T-helper 1 cell treated with Interleukin-12 subunit alpha and Interleukin-12 subunit beta and Interleukin-4 antibody, amounts not matched to agents 30 μg/mL and 1 μg/mL, for 36 hours (primary cell): ENCODE measurements at regions not wholly inside any gene's neighbourhood (a gene's known extent, or its start where the extent isn't known, plus 50 kb on each side); places are given as distances from the start of the nearest gene placed in this dataset.

Experiments
- H3K27ac Mint-ChIP-seq: one replicate; pipeline ENCODE4 v1.8.0; 2021; ENCODE audit warnings: mild to moderate bottlenecking, mixed read lengths
- H3K27me3 Mint-ChIP-seq: one replicate; pipeline ENCODE4 v1.8.0; 2021; ENCODE audit warnings: low read depth, mixed read lengths
- H3K36me3 Mint-ChIP-seq: one replicate; pipeline ENCODE4 v1.8.0; 2021; ENCODE audit warnings: low read depth, mixed read lengths
- H3K4me1 Mint-ChIP-seq: one replicate; pipeline ENCODE4 v1.8.0; 2021; ENCODE audit warnings: low read depth, mixed read lengths
- H3K4me3 Mint-ChIP-seq: one replicate; pipeline ENCODE4 v1.8.0; 2021; ENCODE audit warnings: mild to moderate bottlenecking, moderate library complexity, mixed read lengths
- H3K9me3 Mint-ChIP-seq: one replicate; pipeline ENCODE4 v1.8.0; 2021; ENCODE audit warnings: mixed read lengths

- no peaks in the 10 kb centered on the region for H3K27me3 Mint-ChIP-seq
- no peak overlapping the region for H3K27ac Mint-ChIP-seq
- no peaks in the 10 kb centered on the region for H3K4me1 Mint-ChIP-seq
- H3K36me3 Mint-ChIP-seq: no peaks in the 10 kb centered on the region
- H3K9me3 Mint-ChIP-seq: no peaks in the 10 kb centered on the region
- no peak overlapping the region for H3K4me3 Mint-ChIP-seq
These were observed 90.1 kb upstream of the MTPN start for GRCh38 chr7:136067277-136067676.

DNA sequence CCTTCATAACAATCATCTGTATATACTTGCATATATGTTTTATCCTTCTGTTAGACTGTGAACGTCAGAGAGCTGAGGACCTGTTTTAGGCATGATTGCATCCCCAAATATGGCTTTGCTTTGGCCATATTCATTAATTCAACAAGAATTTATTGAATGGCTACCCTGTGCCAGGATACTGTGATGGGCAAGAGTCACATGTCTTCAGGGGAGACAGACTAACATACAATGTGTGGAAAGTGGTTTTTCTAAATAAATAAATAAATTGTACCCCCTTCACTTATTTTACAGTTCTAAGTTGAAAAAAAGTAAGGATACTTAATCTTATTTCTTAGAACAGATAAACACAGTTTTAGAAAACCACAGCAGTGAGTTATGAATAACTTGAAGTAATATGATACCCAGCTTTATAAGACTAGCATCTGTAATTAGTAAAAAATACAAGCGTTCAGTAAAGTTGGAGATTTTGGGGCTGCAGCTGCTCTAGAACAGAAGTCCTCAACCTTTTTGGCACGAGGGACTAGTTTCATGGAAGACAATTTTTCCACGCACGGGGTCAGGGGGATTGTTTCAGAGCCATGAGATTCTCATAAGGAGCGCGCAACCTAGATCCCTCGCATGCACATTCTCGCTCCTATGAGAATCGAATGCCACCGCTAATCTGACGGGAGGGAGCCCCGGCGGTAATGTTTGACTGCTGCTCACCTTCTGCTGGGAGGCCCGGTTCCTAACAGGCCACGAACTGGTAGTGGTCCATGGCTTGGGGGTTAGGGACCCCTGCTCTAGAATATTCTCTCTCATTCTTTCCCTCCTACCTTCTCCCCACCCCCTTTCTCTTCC is 89.4 kb upstream of the MTPN start:
- H3K9me3 Mint-ChIP-seq: no peaks in the 10 kb centered on the region
- no peaks in the 10 kb centered on the region for H3K36me3 Mint-ChIP-seq
- no peak overlapping the region for H3K4me3 Mint-ChIP-seq
- no peak overlapping the region for H3K27ac Mint-ChIP-seq
- H3K27me3 Mint-ChIP-seq: no peaks in the 10 kb centered on the region
- no peaks in the 10 kb centered on the region for H3K4me1 Mint-ChIP-seq

DNA sequence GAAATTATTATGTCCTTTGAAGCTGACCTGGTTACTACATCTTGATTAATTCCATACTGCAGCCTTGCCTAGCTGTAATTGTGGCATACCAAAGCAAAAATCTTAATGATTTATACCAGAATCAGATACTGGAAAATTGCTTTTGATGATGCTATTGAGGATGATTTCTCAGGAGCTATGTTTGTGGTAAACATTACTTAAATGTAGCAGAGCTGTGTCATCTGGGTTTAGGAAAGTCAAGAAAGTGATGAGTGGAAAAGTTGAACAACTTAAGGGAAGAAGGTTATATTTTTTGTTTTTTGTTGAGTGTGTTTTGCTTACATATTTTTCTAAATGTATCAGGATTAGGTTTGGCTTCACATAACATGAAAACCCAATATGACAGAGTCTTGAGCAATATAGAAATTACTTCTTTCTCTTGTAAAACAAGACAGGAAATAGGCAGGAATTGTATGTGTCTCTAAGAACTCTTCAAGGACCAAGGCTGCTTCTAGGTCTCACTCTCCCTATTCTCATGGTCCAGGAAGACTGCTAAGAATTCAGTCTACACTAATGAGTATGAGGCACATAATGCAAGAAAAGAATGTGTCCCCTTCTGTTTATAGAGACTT is 87.6 kb upstream of the MTPN start:
- Mint-ChIP-seq H3K36me3 (no peaks in the 10 kb centered on the region), H3K4me1 (no peaks in the 10 kb centered on the region), H3K4me3 (no peak overlapping the region), H3K27me3 (no peaks in the 10 kb centered on the region), H3K27ac (no peak overlapping the region), H3K9me3 (no peaks in the 10 kb centered on the region)

- H3K4me3 Mint-ChIP-seq: no peak overlapping the region
- H3K27ac Mint-ChIP-seq: peak overlapping the region; percentile 7
- H3K27me3 Mint-ChIP-seq: no peaks in the 10 kb centered on the region
- H3K36me3 Mint-ChIP-seq: no peaks in the 10 kb centered on the region
- H3K4me1 Mint-ChIP-seq: no peaks in the 10 kb centered on the region
- H3K9me3 Mint-ChIP-seq: no peaks in the 10 kb centered on the region
These were observed 86.9 kb upstream of the MTPN start for GRCh38 chr7:136064081-136064480.

GRCh38 chr7:136063326-136063666 is 86.1 kb upstream of the MTPN start:
- Mint-ChIP-seq H3K36me3 (no peaks in the 10 kb centered on the region), H3K4me3 (no peak overlapping the region), H3K4me1 (no peaks in the 10 kb centered on the region)

GRCh38 chr7:136062625-136063325 is 85.6 kb upstream of the MTPN start:
- H3K27ac Mint-ChIP-seq: no peak overlapping the region
- H3K4me3 Mint-ChIP-seq: no peak overlapping the region
- no peaks in the 10 kb centered on the region for H3K9me3 Mint-ChIP-seq
- H3K36me3 Mint-ChIP-seq: no peaks in the 10 kb centered on the region
- no peaks in the 10 kb centered on the region for H3K4me1 Mint-ChIP-seq
- no peaks in the 10 kb centered on the region for H3K27me3 Mint-ChIP-seq

More at GRCh38 chr7:136063326-136063666, 86.1 kb upstream of the MTPN start:
- Mint-ChIP-seq H3K27me3 (no peaks in the 10 kb centered on the region), H3K27ac (no peak overlapping the region), H3K9me3 (no peaks in the 10 kb centered on the region)

GRCh38 chr7:136061433-136061832 is 84.3 kb upstream of the MTPN start:
- no peak overlapping the region for H3K27ac Mint-ChIP-seq
- H3K36me3 Mint-ChIP-seq: no peaks in the 10 kb centered on the region
- H3K9me3 Mint-ChIP-seq: no peaks in the 10 kb centered on the region
- H3K27me3 Mint-ChIP-seq: no peaks in the 10 kb centered on the region
- no peak overlapping the region for H3K4me3 Mint-ChIP-seq
- H3K4me1 Mint-ChIP-seq: no peaks in the 10 kb centered on the region

- Mint-ChIP-seq H3K4me3 (no peak overlapping the region), H3K9me3 (no peaks in the 10 kb centered on the region), H3K27me3 (no peaks in the 10 kb centered on the region), H3K4me1 (no peaks in the 10 kb centered on the region), H3K36me3 (no peaks in the 10 kb centered on the region), H3K27ac (no peak overlapping the region)
These were observed 81.4 kb upstream of the MTPN start for GRCh38 chr7:136058546-136058945.

- H3K4me1 Mint-ChIP-seq: no peaks in the 10 kb centered on the region
- no peaks in the 10 kb centered on the region for H3K36me3 Mint-ChIP-seq
- no peak overlapping the region for H3K27ac Mint-ChIP-seq
- no peak overlapping the region for H3K4me3 Mint-ChIP-seq
- H3K27me3 Mint-ChIP-seq: no peaks in the 10 kb centered on the region
- no peaks in the 10 kb centered on the region for H3K9me3 Mint-ChIP-seq
These were observed 80.3 kb upstream of the MTPN start for GRCh38 chr7:136057509-136057908.

GRCh38 chr7:136056651-136057231 is 79.6 kb upstream of the MTPN start:
- Mint-ChIP-seq H3K36me3 (no peaks in the 10 kb centered on the region), H3K27me3 (no peaks in the 10 kb centered on the region), H3K9me3 (no peaks in the 10 kb centered on the region), H3K4me1 (no peaks in the 10 kb centered on the region), H3K27ac (no peak overlapping the region), H3K4me3 (no peak overlapping the region)

DNA sequence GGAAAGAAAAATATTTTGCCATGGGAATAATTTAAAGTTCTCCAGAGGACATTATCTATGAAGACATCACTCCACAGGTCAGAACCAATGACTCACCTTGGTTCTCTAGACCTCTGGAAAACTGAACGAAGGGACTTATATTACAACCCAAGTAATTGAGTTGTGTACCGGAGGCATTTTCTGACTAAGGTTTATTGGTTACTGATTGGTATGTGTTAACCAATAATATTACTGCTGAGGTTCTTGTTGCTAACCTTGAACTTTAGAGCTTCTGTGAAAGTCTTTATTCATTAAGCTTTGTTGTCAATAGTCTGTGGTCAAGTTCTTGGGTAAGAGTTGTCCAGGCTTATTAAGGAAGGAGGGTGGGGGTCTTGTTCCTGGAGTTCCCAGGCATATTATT is 78.1 kb upstream of the MTPN start:
- H3K9me3 Mint-ChIP-seq: no peaks in the 10 kb centered on the region
- no peaks in the 10 kb centered on the region for H3K4me1 Mint-ChIP-seq
- H3K36me3 Mint-ChIP-seq: no peaks in the 10 kb centered on the region
- H3K27ac Mint-ChIP-seq: no peak overlapping the region
- H3K27me3 Mint-ChIP-seq: no peaks in the 10 kb centered on the region
- no peak overlapping the region for H3K4me3 Mint-ChIP-seq

GRCh38 chr7:136053689-136054485 is 76.7 kb upstream of the MTPN start:
- Mint-ChIP-seq H3K36me3 (no peaks in the 10 kb centered on the region), H3K9me3 (no peaks in the 10 kb centered on the region), H3K27me3 (no peaks in the 10 kb centered on the region), H3K27ac (no peak overlapping the region), H3K4me1 (no peaks in the 10 kb centered on the region), H3K4me3 (no peak overlapping the region)

DNA sequence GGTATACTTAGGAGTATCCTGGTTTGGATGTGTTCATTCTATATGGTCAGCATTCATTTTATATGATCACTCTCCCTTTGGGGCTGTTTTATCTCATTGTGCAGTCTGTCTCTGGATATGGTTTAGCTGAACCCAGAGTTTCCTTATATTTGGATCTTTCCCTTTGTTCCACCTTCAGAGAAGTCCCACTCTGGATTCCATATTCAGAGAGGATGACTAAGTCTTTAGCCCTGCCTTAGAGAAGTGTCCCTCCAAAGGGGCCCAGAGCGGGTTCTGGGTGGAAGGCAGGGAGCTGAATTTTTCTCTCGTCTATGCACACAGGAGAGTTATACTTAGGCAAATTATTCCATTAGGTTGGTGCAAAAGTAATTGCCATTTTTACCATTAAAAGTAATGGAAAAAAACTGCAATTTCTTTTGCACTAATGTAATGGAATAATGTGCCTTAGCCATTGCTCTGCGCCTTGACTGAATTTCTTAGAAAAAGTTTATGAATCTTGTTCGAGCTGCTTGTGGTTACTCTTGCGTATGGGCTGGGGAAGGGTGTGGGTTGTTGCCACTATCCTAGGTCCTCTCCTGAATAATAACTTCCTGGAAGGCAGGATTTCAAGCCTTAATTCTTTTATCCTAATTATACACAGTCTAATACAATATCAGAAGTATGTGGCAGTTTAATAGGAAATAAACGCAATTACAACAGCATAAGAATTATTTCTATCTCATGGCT is 74.2 kb upstream of the MTPN start:
- peaks cover 2% of the 10 kb centered on the region for H3K36me3 Mint-ChIP-seq
- H3K9me3 Mint-ChIP-seq: no peaks in the 10 kb centered on the region
- H3K27ac Mint-ChIP-seq: no peak overlapping the region
- H3K4me3 Mint-ChIP-seq: no peak overlapping the region
- H3K4me1 Mint-ChIP-seq: no peaks in the 10 kb centered on the region
- no peaks in the 10 kb centered on the region for H3K27me3 Mint-ChIP-seq

GRCh38 chr7:136050462-136050847 is 73.3 kb upstream of the MTPN start:
- Mint-ChIP-seq H3K27ac (no peak overlapping the region), H3K36me3 (peaks cover 3% of the 10 kb centered on the region), H3K4me3 (no peak overlapping the region), H3K27me3 (no peaks in the 10 kb centered on the region), H3K9me3 (peaks cover 2% of the 10 kb centered on the region), H3K4me1 (no peaks in the 10 kb centered on the region)
